Upper lobe of left lung (tissue), 4 donors: ENCODE measurements at regions not wholly inside any gene's neighbourhood (a gene's known extent, or its start where the extent isn't known, plus 50 kb on each side); places are given as distances from the start of the nearest gene placed in this dataset.

Experiments
- CTCF ChIP-seq, 6 experiments: fragments of 450-650 bp in 4 of 6; fragments of 200-600 bp in 2 of 6; sonication (generic) in 2 of 6; IDR thresholded peaks; one replicate each; pipeline ENCODE4 v1.5.1; 2016 to 2019; ENCODE audit warnings: antibody characterized with exemption in 6 of 6
- POLR2AphosphoS5 ChIP-seq, 2 donors: sonication (generic); formaldehyde crosslinking; IDR thresholded peaks; one replicate each; pipeline ENCODE4 v1.5.1; 2017; ENCODE audit warnings: antibody characterized with exemption in 2 of 2

GRCh38 chr10:83816942-83817341 lies 322.4 kb upstream of the GHITM start:
- TF ChIP-seq CTCF (IDR thresholded peaks at IDR 0.05), result no peak
- TF ChIP-seq POLR2AphosphoS5 (IDR thresholded peaks at IDR 0.05), result no peak
